NCI-H2029 treated with DMSO at 0.1 percent for 48 hours (cell line): ENCODE measurements at regions not wholly inside any gene's neighbourhood (a gene's known extent, or its start where the extent isn't known, plus 50 kb on each side); places are given as distances from the start of the nearest gene placed in this dataset.
"Not testable (repeated sequence)": the region's sequence is repeated elsewhere in the genome, so short reads cannot be mapped to it uniquely, and the experiment has no call there.

ENCODE experiments used
- DNase-seq: peaks from one replicate; lab custom pipeline; 2025; lab: John Stamatoyannopoulos, UW

GRCh38 chr18:25561918-25562317 is 210.0 kb upstream of the ZNF521 start:
- DNase-seq, result no peak

GRCh38 chr18:25560369-25560768 is 208.4 kb upstream of the ZNF521 start:
- no peak for DNase-seq

- DNase-seq, result no peak
Measured at GRCh38 chr18:25557011-25557410, 205.0 kb upstream of the ZNF521 start.

DNA sequence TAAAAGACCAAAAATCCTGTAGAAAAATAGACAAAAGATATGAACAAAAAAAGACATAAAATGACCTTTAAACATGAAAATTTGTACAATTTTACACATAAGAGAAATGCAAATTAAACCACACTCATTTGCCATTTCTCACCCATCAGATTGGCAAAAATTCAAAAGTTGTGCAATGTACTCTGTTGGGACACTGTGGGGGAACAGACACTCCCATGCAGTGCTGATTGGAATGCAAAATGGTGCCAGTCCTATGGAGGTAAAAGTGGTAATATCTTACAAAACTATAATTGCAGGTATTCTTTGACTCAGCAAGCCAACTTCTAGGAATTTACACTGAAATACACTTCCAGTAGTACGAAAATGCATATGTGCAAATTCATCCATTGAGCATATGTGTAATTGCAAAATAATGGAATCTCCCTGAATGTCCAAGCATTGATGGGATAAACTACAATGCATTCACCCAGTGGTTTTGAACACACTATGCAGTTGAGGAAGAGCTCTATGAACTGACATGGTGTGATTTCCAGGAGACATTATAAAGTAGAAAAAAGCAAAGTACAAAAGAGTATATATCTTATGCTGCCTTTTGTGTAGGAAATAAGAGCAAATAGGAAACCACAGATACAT is 201.8 kb upstream of the ZNF521 start:
- no peak for DNase-seq

DNA sequence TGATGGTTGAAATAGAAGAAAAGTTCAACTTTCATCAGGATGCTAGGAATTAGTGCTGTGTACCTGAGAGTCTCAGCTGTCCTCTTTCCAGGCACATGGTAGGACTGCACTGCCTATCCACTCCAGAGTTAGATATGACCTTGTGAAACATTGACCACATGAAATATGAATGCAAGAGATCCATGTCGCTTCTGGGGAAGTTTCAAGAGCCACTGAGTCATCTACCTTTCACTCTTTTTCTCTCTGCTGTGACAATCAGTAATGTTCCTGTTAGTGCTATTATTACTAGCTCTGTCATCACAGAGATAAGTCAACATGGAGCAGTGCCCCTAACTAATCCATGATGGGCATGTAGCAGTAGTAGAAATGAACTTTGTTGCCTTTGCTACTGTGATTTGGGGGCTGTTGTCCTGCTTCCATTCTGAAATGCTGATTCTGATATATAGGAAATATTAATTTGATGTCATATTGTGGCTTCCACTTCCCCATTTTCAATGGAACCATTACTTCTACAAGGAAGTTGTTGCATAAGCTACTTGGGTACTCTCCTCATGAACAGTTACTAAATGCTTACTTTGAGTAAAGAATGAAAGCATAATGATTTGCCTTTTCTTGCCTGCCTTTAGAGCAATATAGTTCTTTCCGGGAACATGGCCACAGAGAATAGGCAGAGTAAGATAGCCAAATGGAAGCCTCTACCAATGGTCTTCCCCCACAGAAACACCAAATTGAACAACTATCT is 192.8 kb upstream of the ZNF521 start:
- no peak for DNase-seq

GRCh38 chr18:25538175-25538922 is 186.4 kb upstream of the ZNF521 start:
- DNase-seq, result no peak

GRCh38 chr18:25535495-25535894 is 183.5 kb upstream of the ZNF521 start:
- DNase-seq, result no peak

- DNase-seq, result no peak
Measured at GRCh38 chr18:25534401-25534800, 182.4 kb upstream of the ZNF521 start.

GRCh38 chr18:25533218-25533617 is 181.3 kb upstream of the ZNF521 start:
- DNase-seq, result no peak

GRCh38 chr18:25531207-25531606 is 179.2 kb upstream of the ZNF521 start:
- DNase-seq, result no peak

- not testable (repeated sequence) for DNase-seq
Measured at GRCh38 chr18:25525789-25526188, 173.8 kb upstream of the ZNF521 start.

DNA sequence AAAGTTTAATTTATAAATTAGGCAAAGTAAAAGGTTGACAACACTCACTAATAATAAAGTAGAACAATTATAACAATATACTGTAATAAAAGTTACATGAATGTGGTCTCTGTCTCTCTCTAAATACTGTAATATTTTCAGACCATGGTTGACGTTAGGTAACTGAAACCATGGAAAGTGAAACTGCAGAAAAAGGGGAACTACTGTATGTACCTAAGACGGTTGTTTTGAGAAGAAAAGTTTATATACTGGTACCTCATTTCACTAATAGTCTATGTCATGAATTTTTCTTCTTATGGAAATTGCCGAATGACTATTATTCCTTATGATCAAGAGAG is 166.7 kb upstream of the ZNF521 start:
- DNase-seq, result no peak

DNA sequence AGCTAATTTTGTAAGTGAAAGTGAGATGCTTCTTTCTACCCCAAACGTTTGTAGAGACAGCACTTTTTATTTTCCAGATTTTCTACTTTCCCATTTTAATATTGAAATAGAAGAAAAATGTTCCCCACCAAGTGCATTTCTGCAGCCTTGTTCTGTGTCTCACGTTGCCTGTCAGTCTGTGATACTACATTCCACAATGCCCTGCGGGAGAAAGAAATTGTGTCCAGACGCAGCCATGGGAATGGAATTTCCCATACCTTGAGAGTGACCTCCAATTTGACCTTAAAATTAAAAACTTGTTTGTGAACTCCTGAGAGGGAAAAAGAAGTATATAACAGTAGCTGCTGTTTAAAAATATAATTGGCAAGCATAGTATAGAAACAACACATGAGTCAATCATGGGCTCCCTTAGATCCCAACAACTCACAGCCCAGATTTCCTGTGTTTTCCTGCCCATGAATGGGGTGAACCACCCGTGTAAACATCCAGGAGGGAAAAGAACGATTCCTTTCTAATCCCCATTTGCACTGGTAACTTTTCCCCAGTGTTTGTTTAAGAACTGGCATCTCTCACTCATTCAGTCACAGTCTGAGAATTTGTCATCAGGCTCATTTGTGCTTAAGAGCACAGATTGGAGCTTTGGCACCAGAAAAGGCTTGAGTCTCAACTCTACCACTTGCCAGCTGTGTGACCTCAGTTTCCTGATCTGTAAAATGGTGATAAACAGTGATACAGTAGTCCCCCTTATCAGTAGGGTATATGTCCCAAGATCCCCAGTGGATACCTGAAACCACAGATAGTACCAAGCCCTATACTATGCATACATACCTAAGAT is 166.1 kb upstream of the ZNF521 start:
- no peak for DNase-seq

GRCh38 chr18:25516747-25517498 is 165.0 kb upstream of the ZNF521 start:
- DNase-seq, result no peak

GRCh38 chr18:25516121-25516520 is 164.2 kb upstream of the ZNF521 start:
- no peak for DNase-seq

- no peak for DNase-seq
Measured at GRCh38 chr18:25510096-25510495, 158.1 kb upstream of the ZNF521 start.

DNA sequence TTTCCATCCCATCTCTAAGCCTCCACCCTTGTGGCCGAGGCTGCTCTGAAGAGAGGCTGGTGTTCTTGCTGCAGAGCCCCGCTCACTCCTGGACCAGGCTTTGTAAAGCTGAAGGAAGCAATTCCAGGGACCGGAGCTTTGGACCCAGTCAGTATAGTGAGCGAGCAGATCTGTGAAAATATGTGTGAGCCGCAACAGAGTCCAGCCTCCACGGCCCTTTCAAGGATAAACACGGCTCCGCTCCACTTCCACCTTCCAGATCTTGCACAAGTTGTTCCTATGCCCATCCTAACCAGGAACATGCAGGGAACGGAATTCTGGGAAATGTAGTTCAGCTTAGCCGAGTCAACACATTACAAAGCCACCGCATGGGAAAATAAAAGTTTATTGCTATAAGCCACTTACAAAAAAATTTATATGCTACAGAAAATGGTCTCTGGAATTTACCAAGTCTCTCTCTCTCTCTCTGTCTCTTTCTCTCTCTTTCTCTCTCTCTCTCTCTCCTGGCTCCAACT is 151.7 kb upstream of the ZNF521 start:
- DNase-seq, result no peak

DNA sequence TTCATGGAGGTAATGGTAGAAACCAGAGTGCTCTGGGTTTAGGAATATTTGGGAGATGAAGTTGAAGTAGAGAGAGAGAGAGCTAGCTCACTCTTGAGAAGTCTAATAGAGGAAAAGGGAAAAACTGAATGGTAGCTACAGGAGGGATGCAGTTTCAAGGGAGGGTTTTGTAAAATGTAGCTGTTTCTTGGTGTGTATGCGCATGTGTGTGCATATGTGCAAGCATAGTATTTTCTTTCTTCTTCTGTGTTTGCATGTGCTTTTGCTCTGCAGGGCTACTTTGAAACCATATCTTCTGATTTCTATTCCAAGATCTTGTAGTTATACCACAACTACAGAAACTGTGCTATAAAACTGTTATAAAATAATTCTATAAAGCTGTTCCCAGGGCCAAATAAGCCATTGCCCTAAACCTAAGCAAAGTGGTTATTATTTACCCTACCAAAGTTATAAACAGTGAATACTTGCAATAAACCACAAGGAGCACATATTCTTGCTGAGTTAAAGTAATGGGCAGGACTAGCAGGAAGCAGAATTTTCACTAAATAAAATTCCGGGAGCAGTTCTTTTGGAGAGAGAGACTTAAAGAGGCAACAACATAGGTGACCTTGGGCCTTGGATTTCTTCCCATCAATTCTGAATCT is 145.3 kb upstream of the ZNF521 start:
- DNase-seq, result no peak

- DNase-seq, result no peak
Measured at GRCh38 chr18:25496544-25496943, 144.6 kb upstream of the ZNF521 start.

GRCh38 chr18:25495606-25496005 is 143.6 kb upstream of the ZNF521 start:
- DNase-seq, result no peak

GRCh38 chr18:25494888-25495287 is 142.9 kb upstream of the ZNF521 start:
- DNase-seq, result no peak
